HEK293 (cell line): ENCODE measurements at regions not wholly inside any gene's neighbourhood (a gene's known extent, or its start where the extent isn't known, plus 50 kb on each side); places are given as distances from the start of the nearest gene placed in this dataset.

Experiments
- TRIM28 ChIP-seq: IDR thresholded peaks from 2 replicates; pipeline ENCODE4 v1.6.1; 2011; ENCODE audit warnings: low read length, control low read depth, borderline replicate concordance
- ZNF354C ChIP-seq: fragments of 450-650 bp; formaldehyde crosslinking; IDR thresholded peaks from 2 replicates; pipeline ENCODE4 v1.5.1; 2016; ENCODE audit warnings: missing biosample characterization, missing genetic modification characterization, low read depth, borderline replicate concordance
- ZNF501 ChIP-seq: fragments of 450-650 bp; formaldehyde crosslinking; IDR thresholded peaks from 2 replicates; pipeline ENCODE4 v1.5.1; 2016; ENCODE audit warnings: missing biosample characterization, missing genetic modification characterization
- ZNF785 ChIP-seq: fragments of 450-650 bp; formaldehyde crosslinking; IDR thresholded peaks from 2 replicates; pipeline ENCODE4 v1.5.1; 2016; ENCODE audit warnings: missing biosample characterization, missing genetic modification characterization
- ZNF843 ChIP-seq: fragments of 450-650 bp; formaldehyde crosslinking; IDR thresholded peaks from 2 replicates; pipeline ENCODE4 v1.5.1; 2016; ENCODE audit warnings: missing biosample characterization, missing genetic modification characterization
- TF ChIP-seq, protein P1 (sequence below): fragments of 450-650 bp; formaldehyde crosslinking; IDR thresholded peaks from 2 replicates; pipeline ENCODE4 v1.5.1; 2016; ENCODE audit warnings: missing biosample characterization, missing genetic modification characterization, borderline replicate concordance
- TF ChIP-seq, protein P2 (sequence below): fragments of 450-650 bp; formaldehyde crosslinking; IDR thresholded peaks from 2 replicates; pipeline ENCODE4 v1.5.1; 2016; ENCODE audit warnings: missing biosample characterization, missing genetic modification characterization
- TF ChIP-seq, protein P3 (sequence below): fragments of 450-650 bp; formaldehyde crosslinking; IDR thresholded peaks from 2 replicates; pipeline ENCODE4 v1.5.1; 2016; ENCODE audit warnings: missing biosample characterization, missing genetic modification characterization
- TF ChIP-seq, protein P4 (sequence below): fragments of 450-650 bp; formaldehyde crosslinking; IDR thresholded peaks from 2 replicates; pipeline ENCODE4 v1.5.1; 2016; ENCODE audit warnings: missing biosample characterization, missing genetic modification characterization
- TF ChIP-seq, protein P5 (sequence below): fragments of 450-650 bp; formaldehyde crosslinking; IDR thresholded peaks from 2 replicates; pipeline ENCODE4 v1.5.1; 2016; ENCODE audit warnings: missing biosample characterization, missing genetic modification characterization
- TF ChIP-seq, protein P6 (sequence below): fragments of 450-650 bp; formaldehyde crosslinking; IDR thresholded peaks from 2 replicates; pipeline ENCODE4; 2016; ENCODE audit warnings: missing biosample characterization, missing genetic modification characterization
- TF ChIP-seq, protein P7 (sequence below): sonication (generic); formaldehyde crosslinking; IDR thresholded peaks from 2 replicates; pipeline ENCODE4 v1.8.1; 2022; ENCODE audit warnings: mild to moderate bottlenecking, moderate library complexity, missing genetic modification reagents

DNA sequence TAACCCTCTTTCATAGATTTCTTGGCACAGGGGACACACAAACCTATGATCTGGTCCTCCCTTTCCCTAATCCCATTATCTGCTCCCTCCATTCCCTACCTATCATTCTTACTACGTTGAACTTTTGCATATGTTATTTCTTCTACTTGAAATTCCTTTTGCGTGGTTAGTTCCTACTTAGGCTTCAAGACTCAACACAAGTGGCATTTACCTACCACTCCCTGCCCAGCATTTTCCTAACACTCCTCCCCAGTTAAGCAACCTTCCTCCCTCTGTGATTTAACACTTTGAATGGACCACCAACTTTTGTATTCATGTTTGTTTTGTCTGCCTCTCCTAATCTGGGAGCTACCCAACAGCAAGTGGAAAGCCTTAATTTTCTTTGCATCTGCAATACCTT lies 1113.7 kb downstream of the STIM2 start:
- TF ChIP-seq, protein P1, sequence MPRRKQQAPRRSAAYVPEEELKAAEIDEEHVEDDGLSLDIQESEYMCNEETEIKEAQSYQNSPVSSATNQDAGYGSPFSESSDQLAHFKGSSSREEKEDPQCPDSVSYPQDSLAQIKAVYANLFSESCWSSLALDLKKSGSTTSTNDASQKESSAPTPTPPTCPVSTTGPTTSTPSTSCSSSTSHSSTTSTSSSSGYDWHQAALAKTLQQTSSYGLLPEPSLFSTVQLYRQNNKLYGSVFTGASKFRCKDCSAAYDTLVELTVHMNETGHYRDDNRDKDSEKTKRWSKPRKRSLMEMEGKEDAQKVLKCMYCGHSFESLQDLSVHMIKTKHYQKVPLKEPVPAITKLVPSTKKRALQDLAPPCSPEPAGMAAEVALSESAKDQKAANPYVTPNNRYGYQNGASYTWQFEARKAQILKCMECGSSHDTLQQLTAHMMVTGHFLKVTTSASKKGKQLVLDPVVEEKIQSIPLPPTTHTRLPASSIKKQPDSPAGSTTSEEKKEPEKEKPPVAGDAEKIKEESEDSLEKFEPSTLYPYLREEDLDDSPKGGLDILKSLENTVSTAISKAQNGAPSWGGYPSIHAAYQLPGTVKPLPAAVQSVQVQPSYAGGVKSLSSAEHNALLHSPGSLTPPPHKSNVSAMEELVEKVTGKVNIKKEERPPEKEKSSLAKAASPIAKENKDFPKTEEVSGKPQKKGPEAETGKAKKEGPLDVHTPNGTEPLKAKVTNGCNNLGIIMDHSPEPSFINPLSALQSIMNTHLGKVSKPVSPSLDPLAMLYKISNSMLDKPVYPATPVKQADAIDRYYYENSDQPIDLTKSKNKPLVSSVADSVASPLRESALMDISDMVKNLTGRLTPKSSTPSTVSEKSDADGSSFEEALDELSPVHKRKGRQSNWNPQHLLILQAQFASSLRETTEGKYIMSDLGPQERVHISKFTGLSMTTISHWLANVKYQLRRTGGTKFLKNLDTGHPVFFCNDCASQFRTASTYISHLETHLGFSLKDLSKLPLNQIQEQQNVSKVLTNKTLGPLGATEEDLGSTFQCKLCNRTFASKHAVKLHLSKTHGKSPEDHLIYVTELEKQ (tag by site-specific recombination) = no peak
- TF ChIP-seq, protein P2, sequence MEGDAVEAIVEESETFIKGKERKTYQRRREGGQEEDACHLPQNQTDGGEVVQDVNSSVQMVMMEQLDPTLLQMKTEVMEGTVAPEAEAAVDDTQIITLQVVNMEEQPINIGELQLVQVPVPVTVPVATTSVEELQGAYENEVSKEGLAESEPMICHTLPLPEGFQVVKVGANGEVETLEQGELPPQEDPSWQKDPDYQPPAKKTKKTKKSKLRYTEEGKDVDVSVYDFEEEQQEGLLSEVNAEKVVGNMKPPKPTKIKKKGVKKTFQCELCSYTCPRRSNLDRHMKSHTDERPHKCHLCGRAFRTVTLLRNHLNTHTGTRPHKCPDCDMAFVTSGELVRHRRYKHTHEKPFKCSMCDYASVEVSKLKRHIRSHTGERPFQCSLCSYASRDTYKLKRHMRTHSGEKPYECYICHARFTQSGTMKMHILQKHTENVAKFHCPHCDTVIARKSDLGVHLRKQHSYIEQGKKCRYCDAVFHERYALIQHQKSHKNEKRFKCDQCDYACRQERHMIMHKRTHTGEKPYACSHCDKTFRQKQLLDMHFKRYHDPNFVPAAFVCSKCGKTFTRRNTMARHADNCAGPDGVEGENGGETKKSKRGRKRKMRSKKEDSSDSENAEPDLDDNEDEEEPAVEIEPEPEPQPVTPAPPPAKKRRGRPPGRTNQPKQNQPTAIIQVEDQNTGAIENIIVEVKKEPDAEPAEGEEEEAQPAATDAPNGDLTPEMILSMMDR (tag by site-specific recombination) = no peak
- TF ChIP-seq, protein P3, sequence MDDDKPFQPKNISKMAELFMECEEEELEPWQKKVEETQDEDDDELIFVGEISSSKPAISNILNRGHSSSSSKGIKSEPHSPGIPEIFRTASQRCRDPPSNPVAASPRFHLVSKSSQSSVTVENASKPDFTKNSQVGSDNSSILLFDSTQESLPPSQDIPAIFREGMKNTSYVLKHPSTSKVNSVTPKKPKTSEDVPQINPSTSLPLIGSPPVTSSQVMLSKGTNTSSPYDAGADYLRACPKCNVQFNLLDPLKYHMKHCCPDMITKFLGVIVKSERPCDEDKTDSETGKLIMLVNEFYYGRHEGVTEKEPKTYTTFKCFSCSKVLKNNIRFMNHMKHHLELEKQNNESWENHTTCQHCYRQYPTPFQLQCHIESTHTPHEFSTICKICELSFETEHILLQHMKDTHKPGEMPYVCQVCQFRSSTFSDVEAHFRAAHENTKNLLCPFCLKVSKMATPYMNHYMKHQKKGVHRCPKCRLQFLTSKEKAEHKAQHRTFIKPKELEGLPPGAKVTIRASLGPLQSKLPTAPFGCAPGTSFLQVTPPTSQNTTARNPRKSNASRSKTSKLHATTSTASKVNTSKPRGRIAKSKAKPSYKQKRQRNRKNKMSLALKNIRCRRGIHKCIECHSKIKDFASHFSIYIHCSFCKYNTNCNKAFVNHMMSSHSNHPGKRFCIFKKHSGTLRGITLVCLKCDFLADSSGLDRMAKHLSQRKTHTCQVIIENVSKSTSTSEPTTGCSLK = no peak
- TF ChIP-seq ZNF354C (tag by site-specific recombination) = no peak
- no peak for TF ChIP-seq ZNF785
- TF ChIP-seq ZNF843 (tag by site-specific recombination) = no peak
- no peak for TF ChIP-seq TRIM28
- TF ChIP-seq, protein P4, sequence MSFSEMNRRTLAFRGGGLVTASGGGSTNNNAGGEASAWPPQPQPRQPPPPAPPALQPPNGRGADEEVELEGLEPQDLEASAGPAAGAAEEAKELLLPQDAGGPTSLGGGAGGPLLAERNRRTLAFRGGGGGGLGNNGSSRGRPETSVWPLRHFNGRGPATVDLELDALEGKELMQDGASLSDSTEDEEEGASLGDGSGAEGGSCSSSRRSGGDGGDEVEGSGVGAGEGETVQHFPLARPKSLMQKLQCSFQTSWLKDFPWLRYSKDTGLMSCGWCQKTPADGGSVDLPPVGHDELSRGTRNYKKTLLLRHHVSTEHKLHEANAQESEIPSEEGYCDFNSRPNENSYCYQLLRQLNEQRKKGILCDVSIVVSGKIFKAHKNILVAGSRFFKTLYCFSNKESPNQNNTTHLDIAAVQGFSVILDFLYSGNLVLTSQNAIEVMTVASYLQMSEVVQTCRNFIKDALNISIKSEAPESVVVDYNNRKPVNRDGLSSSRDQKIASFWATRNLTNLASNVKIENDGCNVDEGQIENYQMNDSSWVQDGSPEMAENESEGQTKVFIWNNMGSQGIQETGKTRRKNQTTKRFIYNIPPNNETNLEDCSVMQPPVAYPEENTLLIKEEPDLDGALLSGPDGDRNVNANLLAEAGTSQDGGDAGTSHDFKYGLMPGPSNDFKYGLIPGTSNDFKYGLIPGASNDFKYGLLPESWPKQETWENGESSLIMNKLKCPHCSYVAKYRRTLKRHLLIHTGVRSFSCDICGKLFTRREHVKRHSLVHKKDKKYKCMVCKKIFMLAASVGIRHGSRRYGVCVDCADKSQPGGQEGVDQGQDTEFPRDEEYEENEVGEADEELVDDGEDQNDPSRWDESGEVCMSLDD (tag by site-specific recombination) = no peak
- TF ChIP-seq, protein P5, sequence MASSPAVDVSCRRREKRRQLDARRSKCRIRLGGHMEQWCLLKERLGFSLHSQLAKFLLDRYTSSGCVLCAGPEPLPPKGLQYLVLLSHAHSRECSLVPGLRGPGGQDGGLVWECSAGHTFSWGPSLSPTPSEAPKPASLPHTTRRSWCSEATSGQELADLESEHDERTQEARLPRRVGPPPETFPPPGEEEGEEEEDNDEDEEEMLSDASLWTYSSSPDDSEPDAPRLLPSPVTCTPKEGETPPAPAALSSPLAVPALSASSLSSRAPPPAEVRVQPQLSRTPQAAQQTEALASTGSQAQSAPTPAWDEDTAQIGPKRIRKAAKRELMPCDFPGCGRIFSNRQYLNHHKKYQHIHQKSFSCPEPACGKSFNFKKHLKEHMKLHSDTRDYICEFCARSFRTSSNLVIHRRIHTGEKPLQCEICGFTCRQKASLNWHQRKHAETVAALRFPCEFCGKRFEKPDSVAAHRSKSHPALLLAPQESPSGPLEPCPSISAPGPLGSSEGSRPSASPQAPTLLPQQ = no peak
- no peak for TF ChIP-seq ZNF501
- TF ChIP-seq, protein P6, sequence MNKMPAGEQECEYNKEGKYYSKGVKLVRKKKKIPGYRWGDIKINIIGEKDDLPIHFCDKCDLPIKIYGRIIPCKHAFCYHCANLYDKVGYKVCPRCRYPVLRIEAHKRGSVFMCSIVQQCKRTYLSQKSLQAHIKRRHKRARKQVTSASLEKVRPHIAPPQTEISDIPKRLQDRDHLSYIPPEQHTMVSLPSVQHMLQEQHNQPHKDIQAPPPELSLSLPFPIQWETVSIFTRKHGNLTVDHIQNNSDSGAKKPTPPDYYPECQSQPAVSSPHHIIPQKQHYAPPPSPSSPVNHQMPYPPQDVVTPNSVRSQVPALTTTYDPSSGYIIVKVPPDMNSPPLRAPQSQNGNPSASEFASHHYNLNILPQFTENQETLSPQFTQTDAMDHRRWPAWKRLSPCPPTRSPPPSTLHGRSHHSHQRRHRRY = no peak
- TF ChIP-seq, protein P7, sequence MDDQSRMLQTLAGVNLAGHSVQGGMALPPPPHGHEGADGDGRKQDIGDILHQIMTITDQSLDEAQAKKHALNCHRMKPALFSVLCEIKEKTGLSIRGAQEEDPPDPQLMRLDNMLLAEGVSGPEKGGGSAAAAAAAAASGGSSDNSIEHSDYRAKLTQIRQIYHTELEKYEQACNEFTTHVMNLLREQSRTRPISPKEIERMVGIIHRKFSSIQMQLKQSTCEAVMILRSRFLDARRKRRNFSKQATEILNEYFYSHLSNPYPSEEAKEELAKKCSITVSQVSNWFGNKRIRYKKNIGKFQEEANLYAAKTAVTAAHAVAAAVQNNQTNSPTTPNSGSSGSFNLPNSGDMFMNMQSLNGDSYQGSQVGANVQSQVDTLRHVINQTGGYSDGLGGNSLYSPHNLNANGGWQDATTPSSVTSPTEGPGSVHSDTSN (CRISPR knock-in tag) = no peak
